SIG-M5 treated with dmso at 0.1 percent for 504 hours (cell line): ENCODE measurements at regions not wholly inside any gene's neighbourhood (a gene's known extent, or its start where the extent isn't known, plus 50 kb on each side); places are given as distances from the start of the nearest gene placed in this dataset.

ENCODE experiments used
- DNase-seq: peaks from one replicate; lab custom pipeline; 2025; ENCODE audit not compliant: unreplicated experiment; lab: John Stamatoyannopoulos, UW

DNA sequence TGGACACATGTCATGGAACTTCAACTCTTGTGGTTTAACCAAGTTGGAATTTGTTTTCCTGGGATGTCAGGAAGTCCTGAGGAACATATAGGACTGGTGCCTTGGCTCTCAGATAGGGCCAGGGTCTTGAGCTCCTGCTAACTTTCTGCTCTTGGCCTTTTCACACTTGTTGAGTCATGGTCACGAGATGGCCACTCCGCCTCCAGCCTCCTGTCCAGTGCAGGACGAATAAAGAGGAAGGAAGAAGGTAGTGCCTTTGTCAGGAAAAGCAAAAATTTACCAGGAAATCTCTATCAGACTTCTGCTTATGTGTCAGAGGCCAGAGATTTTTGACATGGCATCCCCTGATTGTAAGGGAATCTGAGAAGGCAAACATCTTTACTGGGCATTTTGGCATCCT, 89.1 kb upstream of the ARHGAP20 start:
- no peak for DNase-seq

DNA sequence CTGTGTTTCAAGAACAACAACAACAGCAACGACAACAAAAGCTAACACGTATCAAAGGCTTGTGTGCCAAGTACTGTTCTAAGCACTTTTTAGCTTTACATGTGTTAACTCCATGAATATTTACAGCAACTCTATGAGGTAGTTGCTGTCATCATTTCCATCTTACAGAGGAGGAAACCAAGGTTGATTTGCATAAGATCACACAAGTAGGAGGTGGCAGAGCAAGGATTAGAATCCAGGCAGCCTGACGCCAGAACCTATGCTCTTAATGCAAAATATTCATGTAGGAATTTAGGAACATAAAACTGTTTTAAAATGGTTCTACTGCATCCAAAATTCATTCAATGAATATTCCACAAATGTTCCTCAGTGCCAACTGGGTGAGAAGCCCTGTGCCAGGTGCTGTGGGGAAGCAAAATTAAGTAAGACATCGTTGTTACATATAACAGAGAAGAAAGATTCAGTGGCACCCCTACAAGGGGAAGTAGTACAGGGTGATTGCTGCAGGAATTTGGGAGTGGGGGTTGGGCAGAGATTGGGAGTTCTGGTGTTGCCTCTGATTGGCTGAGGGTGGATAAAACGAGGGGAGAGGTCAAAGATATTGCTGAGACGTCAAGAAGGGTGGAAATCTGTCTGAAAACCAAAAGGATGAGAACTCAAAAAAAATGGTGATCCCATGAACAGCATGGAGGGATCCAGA, 86.1 kb upstream of the ARHGAP20 start:
- DNase-seq: no peak

DNA sequence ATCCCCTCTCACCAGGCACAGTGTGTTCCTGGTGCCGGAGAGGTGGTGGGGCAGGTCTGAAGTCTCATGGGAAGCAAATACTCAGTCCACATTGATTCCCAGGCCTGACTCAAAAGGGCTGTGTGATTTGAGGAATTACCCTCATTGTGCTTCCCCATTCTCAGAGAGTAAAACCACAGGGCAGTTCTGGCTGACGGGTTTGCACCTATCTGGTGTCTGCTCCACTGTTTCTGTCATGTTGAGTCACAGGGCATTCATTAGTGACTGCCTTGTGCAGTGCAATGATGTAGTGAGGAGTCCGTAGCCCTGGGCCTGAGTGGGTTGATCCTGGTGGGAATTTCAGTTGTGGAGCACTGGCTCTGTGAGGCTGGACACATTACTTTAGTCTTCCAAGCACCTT, 85.2 kb upstream of the ARHGAP20 start:
- DNase-seq: peak; percentile 25

DNA sequence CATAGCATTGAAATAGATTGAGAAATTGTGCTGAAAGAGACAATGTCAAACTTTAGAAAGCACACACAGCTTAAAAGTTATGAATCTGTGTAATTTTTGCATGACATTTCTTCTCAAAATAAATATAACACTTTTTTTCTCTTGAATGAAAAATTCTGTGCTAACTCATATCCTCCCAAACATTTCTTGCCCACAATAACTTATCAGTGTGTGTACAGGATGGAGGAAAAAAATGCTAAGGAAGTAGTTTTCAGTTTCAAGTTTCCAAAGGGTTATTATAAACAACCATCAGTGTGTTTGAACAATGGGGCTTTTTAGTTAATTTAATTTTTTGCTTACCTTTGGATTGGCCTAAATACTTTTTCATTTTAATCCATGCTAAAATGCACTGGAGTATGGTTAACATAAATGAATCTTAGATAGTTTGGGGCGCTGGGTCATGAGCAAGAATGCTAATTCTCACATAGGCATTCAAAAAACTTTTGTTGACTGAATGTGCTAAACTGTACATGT, 82.9 kb upstream of the ARHGAP20 start:
- DNase-seq: no peak

DNA sequence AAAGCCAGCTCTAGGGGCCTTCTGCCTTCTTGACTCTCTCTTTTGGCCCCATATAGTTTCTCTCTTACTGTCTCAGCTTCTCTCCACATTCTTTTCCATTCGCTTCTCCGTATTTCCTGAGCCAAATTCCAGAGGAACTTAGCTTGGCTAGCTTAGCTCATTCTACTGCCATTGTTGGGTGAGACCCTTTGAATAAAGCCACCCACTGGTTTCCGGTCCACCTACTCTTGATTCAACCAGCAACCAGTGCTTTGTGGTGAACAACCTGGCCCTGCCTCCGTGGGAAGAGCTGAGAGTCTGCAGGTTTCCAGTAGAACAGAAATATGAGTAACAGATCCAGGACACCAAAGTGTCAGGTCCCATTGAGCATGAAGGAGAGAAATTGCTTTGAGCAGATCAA, 81.3 kb upstream of the ARHGAP20 start:
- DNase-seq: no peak

DNA sequence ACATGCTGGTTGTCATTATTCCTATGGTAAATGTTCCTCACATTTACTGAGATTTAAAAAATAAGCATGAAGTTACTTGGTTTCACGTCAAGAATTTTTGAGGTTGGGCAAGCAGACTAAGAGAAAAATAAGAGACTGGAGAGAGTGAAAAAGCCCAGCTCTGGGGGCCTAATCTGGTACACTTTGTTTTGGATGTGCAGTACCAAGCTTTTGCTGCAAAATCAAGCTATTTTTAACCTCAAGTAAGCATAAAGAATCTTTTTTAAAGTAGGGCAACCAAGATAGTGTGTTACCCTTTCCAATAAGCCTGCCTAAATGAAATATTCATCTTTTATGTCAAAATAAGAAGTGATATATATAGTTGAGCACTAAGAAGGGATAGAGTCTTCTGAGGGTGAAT, 79.4 kb upstream of the ARHGAP20 start:
- DNase-seq: no peak

DNA sequence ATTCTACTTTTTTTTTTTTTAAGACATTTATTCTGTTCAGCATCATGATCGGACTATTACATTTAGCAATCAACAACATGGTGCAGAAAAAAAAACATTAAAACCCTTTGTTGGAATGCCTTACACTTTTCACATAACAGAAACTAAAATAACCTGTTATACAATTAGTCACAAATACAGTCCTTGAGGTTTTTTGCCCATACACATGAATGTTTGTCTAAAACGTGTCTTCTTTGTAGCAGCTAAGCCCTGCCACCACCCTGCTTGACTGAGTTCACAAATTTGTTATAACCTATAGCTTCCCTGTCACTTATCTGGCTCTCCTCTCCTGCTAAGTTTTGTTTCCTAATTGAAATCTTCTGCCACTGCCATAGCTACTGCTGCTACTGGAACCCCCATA, 75.4 kb upstream of the ARHGAP20 start:
- no peak for DNase-seq

DNA sequence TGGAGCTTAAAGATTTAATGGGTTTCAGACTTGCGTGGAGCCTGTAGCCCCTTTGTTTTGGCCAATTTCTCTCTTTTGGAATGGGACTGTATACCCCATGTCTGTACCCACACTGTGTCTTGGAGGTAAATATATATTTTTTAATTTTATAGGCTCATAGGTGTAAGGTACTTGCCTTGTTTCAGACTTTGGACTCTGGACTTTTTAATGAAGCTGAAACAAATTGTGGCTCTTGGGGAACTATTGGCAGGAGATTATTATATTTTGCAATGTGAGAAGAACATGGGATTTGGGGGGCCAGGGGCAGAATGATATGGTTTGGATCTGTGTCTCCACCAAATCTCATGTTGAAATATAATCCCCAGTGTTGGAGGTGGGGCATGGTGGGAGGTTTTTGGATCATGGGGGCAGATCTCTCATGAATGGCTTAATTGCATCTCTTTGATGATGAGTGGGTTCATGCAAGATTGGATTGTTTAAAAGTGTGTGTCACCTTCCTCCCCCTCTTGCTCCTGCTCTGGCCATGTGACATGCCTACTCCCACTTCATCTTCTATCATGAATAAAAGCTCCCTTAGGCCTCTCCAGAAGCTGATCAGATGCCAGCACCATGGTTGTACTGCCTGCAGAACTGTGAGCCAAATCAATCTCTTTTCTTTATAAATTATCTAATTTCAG, 74.1 kb upstream of the ARHGAP20 start:
- DNase-seq: no peak

- no peak for DNase-seq
Measured at GRCh38 chr11:110785398-110785797, 73.2 kb upstream of the ARHGAP20 start.

GRCh38 chr11:110782616-110783015, 70.4 kb upstream of the ARHGAP20 start:
- no peak for DNase-seq

DNA sequence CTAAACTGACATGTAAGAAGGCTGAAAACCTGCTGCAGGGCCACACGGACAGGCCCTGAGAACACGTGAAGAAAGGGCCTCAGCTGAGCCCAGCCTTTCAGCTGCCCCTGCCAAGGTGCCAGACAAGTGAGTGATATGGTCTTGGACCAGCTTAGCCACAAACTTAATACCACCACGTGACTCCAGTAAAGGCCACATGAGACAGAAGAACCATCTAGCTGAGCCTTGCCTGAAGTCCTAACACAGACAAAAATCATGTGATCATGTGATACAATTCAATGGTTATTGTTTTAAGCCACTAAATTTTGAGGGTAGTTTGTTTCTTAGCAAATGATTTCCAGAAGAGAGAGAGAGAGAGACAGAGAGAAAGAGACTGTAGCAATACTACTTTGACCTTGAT, 66.9 kb upstream of the ARHGAP20 start:
- DNase-seq: no peak

DNA sequence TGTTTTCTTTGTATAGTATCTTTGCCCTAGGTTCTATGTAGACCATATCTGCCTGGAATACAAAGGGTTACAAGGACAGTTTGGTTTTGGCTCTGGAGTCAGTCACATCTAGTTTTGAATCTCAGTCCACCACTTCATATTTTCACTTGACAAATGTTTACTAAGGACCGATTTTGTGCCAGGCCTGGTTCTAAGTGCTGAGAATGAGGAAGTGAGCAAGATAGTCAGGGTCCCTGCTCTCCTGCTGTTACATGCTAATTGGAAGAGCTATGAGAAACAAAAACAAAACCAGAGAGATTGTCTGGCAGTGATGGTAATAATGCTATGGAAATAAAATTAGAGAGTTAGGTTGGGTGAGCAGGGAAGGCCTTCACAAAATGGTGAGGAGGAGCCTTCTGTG, 66.1 kb upstream of the ARHGAP20 start:
- DNase-seq: peak; percentile 16

GRCh38 chr11:110777775-110778174, 65.5 kb upstream of the ARHGAP20 start:
- peak; percentile 4 for DNase-seq

GRCh38 chr11:110776081-110776480, 63.8 kb upstream of the ARHGAP20 start:
- no peak for DNase-seq

DNA sequence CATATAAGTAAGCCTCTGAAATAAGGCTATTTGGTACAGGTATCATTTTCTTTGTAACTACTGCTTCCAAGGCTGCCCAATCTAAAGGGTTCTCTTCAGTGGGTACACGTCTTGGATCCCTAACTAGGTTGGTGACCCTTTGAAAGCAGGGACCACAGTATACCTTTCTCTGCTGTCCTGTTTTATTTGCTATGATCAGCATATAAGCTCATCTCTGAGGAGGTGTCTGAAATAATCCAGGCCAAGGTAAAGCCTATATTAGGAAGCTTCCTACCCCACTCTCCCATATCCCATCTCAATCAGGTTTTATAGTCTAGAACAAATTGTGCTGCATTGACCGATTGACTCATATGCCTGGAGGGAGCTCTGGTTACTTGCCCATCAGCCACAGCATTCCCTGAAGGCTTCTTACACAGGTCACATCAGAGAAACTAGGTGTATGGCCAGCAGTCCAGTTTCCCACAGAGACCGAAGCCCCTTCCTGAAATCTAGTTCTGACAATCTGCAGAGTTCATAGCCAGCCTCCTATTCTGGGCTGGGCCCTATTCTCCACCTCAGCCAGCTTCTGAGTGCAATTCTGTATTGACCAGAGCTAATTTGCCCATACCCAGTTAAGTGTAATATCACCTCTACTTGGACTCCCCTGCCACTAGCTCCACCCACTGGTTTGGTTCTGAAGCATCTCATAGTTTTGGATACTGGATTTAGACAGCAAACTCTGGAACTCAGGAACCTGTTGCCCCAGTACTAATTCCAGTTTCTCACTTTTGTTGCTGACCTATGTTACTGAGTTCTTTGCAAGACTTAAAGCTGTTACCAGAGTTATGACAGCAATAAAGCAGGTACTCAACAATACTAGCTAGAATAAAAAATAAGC, 62.1 kb upstream of the ARHGAP20 start:
- no peak for DNase-seq

DNA sequence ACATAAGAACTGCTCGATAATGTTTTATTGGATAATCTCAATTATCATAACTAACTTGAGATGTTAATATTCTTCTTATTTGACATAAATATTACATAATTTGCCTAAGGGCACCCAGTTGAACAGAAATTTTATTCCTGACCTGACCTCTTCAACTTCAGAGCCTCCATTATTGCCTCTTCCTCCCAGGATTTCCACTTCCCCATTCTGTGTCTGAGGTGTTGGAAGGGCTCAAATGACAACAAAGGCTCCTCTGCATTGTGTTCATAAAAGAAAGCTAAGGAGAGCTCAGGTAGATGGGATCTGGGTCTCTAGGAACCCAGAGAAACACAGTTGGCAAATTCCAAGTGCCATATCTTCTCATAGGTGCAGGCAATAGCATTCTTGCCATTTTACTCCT, 61.2 kb upstream of the ARHGAP20 start:
- no peak for DNase-seq

GRCh38 chr11:110772863-110773262, 60.6 kb upstream of the ARHGAP20 start:
- no peak for DNase-seq

- peak; percentile 13 for DNase-seq
Measured at GRCh38 chr11:110766316-110766715, 54.1 kb upstream of the ARHGAP20 start.

- DNase-seq: no peak
Measured at GRCh38 chr11:110764485-110764884, 52.2 kb upstream of the ARHGAP20 start.

GRCh38 chr11:110763249-110764011, 51.2 kb upstream of the ARHGAP20 start:
- DNase-seq: no peak

DNA sequence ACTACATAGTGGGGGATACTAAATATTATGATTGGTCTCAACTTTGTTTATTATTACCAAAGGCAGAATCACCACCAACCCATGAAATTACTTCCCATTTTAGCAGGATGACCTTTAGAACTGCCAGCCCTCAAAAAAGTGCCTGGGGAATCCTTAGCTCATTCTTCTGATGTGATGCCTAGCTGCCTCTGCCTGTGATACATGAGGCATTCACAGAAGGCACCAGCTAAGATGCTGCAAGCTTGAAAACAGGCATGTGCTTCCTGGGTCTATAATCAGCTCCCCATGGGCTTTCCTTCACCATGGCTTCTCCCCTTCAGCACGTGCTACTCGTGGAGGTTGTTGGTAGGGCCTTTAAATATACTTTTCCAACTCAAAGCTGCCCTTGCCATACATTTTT, 50.4 kb upstream of the ARHGAP20 start:
- no peak for DNase-seq
